Gastroesophageal sphincter (tissue), 4 donors: ENCODE measurements at regions not wholly inside any gene's neighbourhood (a gene's known extent, or its start where the extent isn't known, plus 50 kb on each side); places are given as distances from the start of the nearest gene placed in this dataset.
A peak's percentile ranks its signal among the peaks of the same experiment; 100 is the strongest.

Experiments
- ATAC-seq: fragments of 150-250 bp; one replicate; pipeline ENCODE4 v1.9.1; 2016; ENCODE audit warnings: mild to moderate bottlenecking, moderate library complexity
- H3K27ac ChIP-seq, 4 donors: fragments of 200-600 bp; sonication (generic) in 3 of 4; 1 replicate in 3 of 4; 2 replicates in 1 of 4; pipeline ENCODE4 v1.5.1; 2016 to 2019
- H3K27me3 ChIP-seq: fragments of 200-600 bp; sonication (generic); one replicate; pipeline ENCODE4 v1.5.1; 2019
- H3K36me3 ChIP-seq, 2 donors: fragments of 200-600 bp; sonication (generic); one replicate each; pipeline ENCODE4 v1.5.1; 2019; ENCODE audit warnings: control low read depth in 1 of 2
- H3K4me1 ChIP-seq, 3 donors: fragments of 200-600 bp; sonication (generic); 1 replicate in 2 of 3; 2 replicates in 1 of 3; pipeline ENCODE4 v1.5.1; 2016 to 2019; ENCODE audit warnings: control low read depth in 2 of 3
- H3K4me3 ChIP-seq, 2 donors: fragments of 200-600 bp; sonication (generic); one replicate each; pipeline ENCODE4 v1.5.1; 2019; ENCODE audit warnings: mild to moderate bottlenecking in 1 of 2, moderate library complexity in 1 of 2
- H3K9me3 ChIP-seq, 3 donors: fragments of 200-600 bp; sonication (generic); one replicate each; pipeline ENCODE4 v1.5.1; 2017 to 2019; ENCODE audit warnings: control low read depth in 2 of 3
- EP300 ChIP-seq: sonication (generic); formaldehyde crosslinking; IDR thresholded peaks from one replicate; pipeline ENCODE4 v1.6.1; 2017; ENCODE audit warnings: antibody characterized with exemption, mild to moderate bottlenecking
- POLR2A ChIP-seq, 2 donors: fragments of 450-650 bp; IDR thresholded peaks; one replicate each; pipeline ENCODE4 v1.6.1; 2017; ENCODE audit warnings: antibody characterized with exemption in 2 of 2, mild to moderate bottlenecking in 2 of 2, moderate library complexity in 1 of 2
- POLR2AphosphoS5 ChIP-seq: sonication (generic); formaldehyde crosslinking; IDR thresholded peaks from one replicate; pipeline ENCODE4 v1.6.1; 2017; ENCODE audit warnings: antibody characterized with exemption
- WGBS, 2 donors: methylation state at CpG; one replicate each; pipeline ENCODE4 v1.1.5; 2018; ENCODE audit warnings: low coverage in 1 of 2; 5-methylcytosine and 5-hydroxymethylcytosine counted together
- TF ChIP-seq, protein P1 (sequence below), 4 experiments: fragments of 200-600 bp in 2 of 4; fragments of 450-650 bp in 2 of 4; sonication (generic) in 1 of 4; IDR thresholded peaks; one replicate each; pipeline ENCODE4 v1.5.1; 2017 to 2019; ENCODE audit warnings: antibody characterized with exemption in 4 of 4, mild to moderate bottlenecking in 2 of 4, moderate library complexity in 2 of 4

- H3K4me3 ChIP-seq: no peak overlapping the region
- no peak for ATAC-seq
Observed at GRCh38 chr11:128235426-128235825, 351.9 kb downstream of the ETS1 start.

GRCh38 chr11:128234143-128234542 is 353.2 kb downstream of the ETS1 start:
- 93 to 95% methylated on average over 3 to 6 of the region's 6 CpGs for WGBS, 2 donors
- TF ChIP-seq POLR2A (IDR thresholded peaks at IDR 0.05): no peak
- TF ChIP-seq, protein P1, sequence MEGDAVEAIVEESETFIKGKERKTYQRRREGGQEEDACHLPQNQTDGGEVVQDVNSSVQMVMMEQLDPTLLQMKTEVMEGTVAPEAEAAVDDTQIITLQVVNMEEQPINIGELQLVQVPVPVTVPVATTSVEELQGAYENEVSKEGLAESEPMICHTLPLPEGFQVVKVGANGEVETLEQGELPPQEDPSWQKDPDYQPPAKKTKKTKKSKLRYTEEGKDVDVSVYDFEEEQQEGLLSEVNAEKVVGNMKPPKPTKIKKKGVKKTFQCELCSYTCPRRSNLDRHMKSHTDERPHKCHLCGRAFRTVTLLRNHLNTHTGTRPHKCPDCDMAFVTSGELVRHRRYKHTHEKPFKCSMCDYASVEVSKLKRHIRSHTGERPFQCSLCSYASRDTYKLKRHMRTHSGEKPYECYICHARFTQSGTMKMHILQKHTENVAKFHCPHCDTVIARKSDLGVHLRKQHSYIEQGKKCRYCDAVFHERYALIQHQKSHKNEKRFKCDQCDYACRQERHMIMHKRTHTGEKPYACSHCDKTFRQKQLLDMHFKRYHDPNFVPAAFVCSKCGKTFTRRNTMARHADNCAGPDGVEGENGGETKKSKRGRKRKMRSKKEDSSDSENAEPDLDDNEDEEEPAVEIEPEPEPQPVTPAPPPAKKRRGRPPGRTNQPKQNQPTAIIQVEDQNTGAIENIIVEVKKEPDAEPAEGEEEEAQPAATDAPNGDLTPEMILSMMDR (IDR thresholded peaks at IDR 0.05): no peak
- TF ChIP-seq POLR2AphosphoS5: no peak
- Histone ChIP-seq H3K9me3 (no peaks in the 10 kb centered on the region), H3K36me3 (no peaks in the 10 kb centered on the region), H3K27me3 (no peaks in the 10 kb centered on the region), H3K27ac (no peak overlapping the region), H3K4me3 (no peak overlapping the region), H3K4me1 (peaks cover 4 to 26% (median 4%) of the 10 kb centered on the region in 3 donors)
- no peak for ATAC-seq

More at GRCh38 chr11:128235426-128235825, 351.9 kb downstream of the ETS1 start:
- Histone ChIP-seq H3K27me3 (no peaks in the 10 kb centered on the region), H3K9me3 (no peaks in the 10 kb centered on the region), H3K27ac (peak overlapping the region; percentile 35 to 53 (median 48)), H3K36me3 (no peaks in the 10 kb centered on the region), H3K4me1 (peaks cover 4 to 26% (median 4%) of the 10 kb centered on the region in 3 donors)
- WGBS, 2 donors: 23 to 34% methylated on average over 3 of the region's 3 CpGs
- TF ChIP-seq, protein P1 (IDR thresholded peaks at IDR 0.05): no peak
- TF ChIP-seq POLR2A (IDR thresholded peaks at IDR 0.05): no peak
- no peak for TF ChIP-seq EP300
- TF ChIP-seq POLR2AphosphoS5: no peak

DNA sequence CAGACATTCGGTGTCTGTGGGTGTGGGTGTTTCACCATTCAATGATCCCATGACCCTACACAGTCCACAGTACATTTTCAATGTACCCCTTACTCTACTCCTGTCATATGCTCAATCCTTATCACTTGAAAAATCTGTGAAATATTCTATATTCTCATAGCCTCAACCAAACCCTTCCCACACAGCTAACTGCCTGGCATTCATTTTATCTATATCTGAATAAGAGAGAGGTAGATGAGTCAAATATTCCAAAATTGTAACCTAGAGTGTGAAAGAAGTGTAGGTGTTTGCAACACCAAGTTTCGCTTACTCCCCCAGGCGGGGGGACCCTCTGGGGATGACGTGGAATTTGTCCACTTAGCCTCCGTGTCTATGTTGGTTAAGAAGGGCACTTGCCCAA is 354.8 kb downstream of the ETS1 start:
- no peaks in the 10 kb centered on the region for H3K9me3 ChIP-seq
- H3K36me3 ChIP-seq: no peaks in the 10 kb centered on the region
- 79 to 100% methylated on average over 2 to 3 of the region's 5 CpGs for WGBS, 2 donors
- no peaks in the 10 kb centered on the region for H3K27me3 ChIP-seq
- H3K4me3 ChIP-seq: no peak overlapping the region
- no peak for ATAC-seq
- peaks cover 4 to 26% (median 4%) of the 10 kb centered on the region in 3 donors for H3K4me1 ChIP-seq
- no peak overlapping the region for H3K27ac ChIP-seq
- no peak for TF ChIP-seq POLR2A (IDR thresholded peaks at IDR 0.05)

DNA sequence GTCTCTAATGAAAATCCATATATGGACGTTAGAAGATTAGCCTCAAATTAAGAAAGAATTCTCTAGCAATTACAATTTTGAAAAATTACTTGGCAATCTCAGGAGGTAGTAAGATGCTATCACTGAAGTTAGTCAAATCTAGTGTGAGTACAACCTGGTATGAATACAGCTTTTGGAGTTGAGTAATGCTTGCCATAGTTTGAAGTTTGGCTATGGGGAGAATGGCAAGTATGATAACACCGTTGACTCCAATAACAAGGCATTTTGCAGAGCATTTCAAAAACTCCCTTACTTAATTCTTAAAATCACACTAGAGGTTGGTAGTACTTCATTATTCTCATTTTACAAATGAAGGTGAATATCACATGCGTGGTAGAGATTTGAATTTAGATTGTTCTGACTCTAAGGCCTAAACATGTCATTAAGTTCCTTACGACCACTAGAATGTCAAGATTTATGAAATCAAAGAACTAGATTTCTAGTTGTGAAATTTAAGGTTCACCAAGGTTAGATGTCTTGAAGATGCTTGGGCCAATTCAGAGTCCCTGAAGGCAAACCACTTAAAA is 355.4 kb downstream of the ETS1 start:
- peaks cover 4 to 26% (median 4%) of the 10 kb centered on the region in 3 donors for H3K4me1 ChIP-seq
- no peak overlapping the region for H3K4me3 ChIP-seq
- H3K36me3 ChIP-seq: no peaks in the 10 kb centered on the region
- WGBS, 2 donors: 98% methylated on average over 4 of the region's 4 CpGs
- no peak overlapping the region for H3K27ac ChIP-seq
- H3K27me3 ChIP-seq: no peaks in the 10 kb centered on the region
- no peaks in the 10 kb centered on the region for H3K9me3 ChIP-seq
- no peak for ATAC-seq
- TF ChIP-seq POLR2AphosphoS5 (no peak), EP300 (no peak), POLR2A (IDR thresholded peaks at IDR 0.05) (no peak)
- TF ChIP-seq, protein P1 (IDR thresholded peaks at IDR 0.05): no peak

DNA sequence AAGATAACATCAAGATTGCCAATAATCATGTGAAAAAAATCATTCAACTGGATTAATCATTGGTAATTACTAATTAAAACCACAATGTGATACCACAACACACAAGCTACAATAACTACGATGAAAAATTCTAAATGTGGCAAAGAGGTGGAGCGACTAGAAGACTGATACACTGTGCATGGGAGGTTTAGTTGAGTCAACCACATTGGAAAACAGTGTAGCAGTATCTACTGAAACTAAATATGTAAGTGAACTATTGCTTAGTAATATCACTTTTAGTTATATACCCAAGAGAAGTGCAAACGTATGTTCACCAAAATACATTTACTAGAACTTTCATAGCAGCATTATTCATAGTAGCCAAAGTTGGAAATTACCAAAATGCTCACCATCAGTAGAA is 359.9 kb downstream of the ETS1 start:
- no peaks in the 10 kb centered on the region for H3K9me3 ChIP-seq
- WGBS, 2 donors: 84 to 90% methylated on average over 3 of the region's 3 CpGs
- H3K4me3 ChIP-seq: no peak overlapping the region
- no peak for ATAC-seq
- no peaks in the 10 kb centered on the region for H3K36me3 ChIP-seq
- TF ChIP-seq EP300 (no peak), POLR2A (IDR thresholded peaks at IDR 0.05) (no peak), POLR2AphosphoS5 (no peak)
- TF ChIP-seq, protein P1 (IDR thresholded peaks at IDR 0.05): no peak
- no peaks in the 10 kb centered on the region for H3K27me3 ChIP-seq
- no peaks in the 10 kb centered on the region for H3K4me1 ChIP-seq
- H3K27ac ChIP-seq: no peak overlapping the region
